ENCODE measurements at regions not wholly inside any gene's neighbourhood (a gene's known extent, or its start where the extent isn't known, plus 50 kb on each side); places are given as distances from the start of the nearest gene placed in this dataset.
"Not testable (repeated sequence)": the region's sequence is repeated elsewhere in the genome, so short reads cannot be mapped to it uniquely, and the experiment has no call there.

DNA sequence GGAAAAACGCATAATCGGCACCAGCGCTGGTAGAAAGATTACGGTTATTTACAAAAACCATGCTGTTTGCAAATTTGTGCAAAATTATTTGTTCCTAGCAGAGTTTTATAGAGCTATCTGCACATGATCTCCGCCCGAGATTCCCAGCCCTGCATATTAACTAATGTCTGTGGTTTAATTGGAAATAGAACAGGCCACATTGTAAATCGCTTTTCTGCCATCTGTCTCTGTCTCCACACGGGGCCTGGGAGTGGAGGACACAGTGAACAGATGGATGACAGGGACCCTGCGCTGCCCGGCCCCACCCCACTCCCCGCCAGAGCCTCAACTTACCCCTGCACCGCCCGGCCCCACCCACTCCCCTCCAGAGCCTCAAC lies 126.9 kb downstream of the FAM53A start:
- peaks cover 17% of the 10 kb centered on the region for H3K27me3 Mint-ChIP-seq
- H3K4me1 Mint-ChIP-seq (ENCODE audit: low read depth) = no peaks in the 10 kb centered on the region
- no peak overlapping the region for H3K27ac Mint-ChIP-seq
- DNase-seq = no peak
- H3K4me3 Mint-ChIP-seq = no peak overlapping the region
- H3K36me3 Mint-ChIP-seq (ENCODE audit: low read depth) = no peaks in the 10 kb centered on the region
- no peaks in the 10 kb centered on the region for H3K9me3 Mint-ChIP-seq

DNA sequence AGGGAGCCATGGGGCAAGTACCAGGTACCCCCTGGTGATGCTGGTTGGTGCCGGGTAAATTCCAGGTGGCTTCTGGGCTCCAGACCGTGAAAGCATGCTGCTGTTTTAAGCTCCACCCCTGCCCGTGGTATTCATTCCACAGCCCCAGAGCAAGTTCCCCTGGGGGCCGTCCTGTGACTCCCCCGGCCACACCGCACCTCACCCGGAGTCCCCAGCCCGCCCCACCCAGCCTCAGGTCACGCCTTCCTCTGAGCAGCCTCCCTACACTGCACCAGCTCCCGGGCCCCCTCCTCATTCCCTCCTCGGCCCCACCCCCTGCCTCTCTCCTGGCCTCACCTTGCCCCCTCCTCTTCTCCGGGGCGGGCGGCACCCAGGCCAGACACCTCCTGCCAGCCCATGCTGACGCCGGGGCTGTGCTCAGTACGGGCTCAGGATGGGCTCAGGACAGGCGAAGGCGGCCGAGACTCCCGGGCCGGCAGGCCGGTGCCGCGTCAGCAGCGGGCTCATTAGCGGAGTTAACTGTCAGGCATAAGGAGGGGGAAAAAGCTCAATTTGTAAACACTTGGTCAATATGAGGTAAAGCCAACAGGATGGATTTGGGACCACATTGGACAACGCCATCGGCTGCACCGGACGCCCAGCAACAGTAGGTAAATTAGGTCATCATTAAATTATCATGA lies 127.4 kb downstream of the FAM53A start:
- no peaks in the 10 kb centered on the region for H3K9me3 Mint-ChIP-seq
- no peak for DNase-seq
- no peaks in the 10 kb centered on the region for H3K36me3 Mint-ChIP-seq (ENCODE audit: low read depth)
- H3K4me1 Mint-ChIP-seq (ENCODE audit: low read depth) = no peaks in the 10 kb centered on the region
- no peak overlapping the region for H3K4me3 Mint-ChIP-seq
- H3K27me3 Mint-ChIP-seq = peaks cover 17% of the 10 kb centered on the region
- no peak overlapping the region for H3K27ac Mint-ChIP-seq

DNA sequence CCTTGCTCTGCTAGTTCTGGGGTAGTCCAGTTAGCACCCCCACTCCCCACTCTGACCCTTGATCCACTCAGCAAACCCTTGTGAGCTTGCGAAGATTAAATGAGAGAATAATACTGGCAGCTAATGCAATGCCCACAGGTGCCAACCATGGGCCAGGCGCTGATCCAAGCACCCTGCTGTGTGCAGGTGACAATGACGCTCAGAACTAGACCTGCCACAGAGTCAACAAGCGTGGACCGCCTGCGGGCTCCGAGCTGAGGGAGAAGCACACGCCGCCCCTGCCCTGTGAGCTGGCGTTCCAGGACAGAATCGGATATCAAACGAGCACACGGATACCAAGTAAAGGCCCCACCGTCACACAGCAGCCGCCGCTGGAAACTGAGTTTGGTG lies 129.2 kb downstream of the FAM53A start:
- Mint-ChIP-seq H3K27me3 (peaks cover 15% of the 10 kb centered on the region), H3K4me1 (ENCODE audit: low read depth) (no peaks in the 10 kb centered on the region), H3K36me3 (ENCODE audit: low read depth) (no peaks in the 10 kb centered on the region), H3K27ac (no peak overlapping the region), H3K9me3 (no peaks in the 10 kb centered on the region), H3K4me3 (no peak overlapping the region)
- no peak for DNase-seq

DNA sequence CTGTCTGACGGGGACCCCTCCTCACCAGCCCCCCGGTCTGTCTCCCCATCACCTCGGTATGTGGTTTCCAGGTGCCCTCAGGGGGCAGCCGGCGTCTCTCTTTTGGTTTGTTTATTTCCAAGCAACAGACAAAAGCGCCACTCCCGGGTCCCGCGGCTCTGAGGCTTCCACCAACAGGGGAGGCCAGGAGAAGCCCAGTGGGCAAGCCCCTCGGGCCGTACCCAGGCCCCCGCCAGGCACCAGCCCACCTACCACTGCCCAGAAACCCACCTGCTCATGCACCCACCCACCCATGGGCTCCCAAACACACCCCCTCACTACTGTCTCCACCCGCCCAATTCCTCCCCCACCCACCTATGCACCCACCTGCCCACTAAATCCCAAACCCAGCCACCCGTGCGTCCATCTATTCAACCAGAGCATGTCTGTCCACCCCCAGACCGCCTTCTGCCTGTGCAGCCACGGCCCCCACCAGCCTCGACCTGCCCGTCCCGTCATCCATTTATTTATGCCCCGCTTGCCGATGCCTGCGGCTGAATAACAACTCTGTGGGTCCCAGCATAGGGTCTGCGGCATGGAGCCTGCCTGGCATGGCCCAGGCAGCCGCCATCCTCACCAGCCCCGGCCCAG lies 129.8 kb downstream of the FAM53A start:
- Mint-ChIP-seq H3K27ac (no peak overlapping the region), H3K27me3 (peaks cover 15% of the 10 kb centered on the region), H3K4me3 (no peak overlapping the region), H3K4me1 (ENCODE audit: low read depth) (no peaks in the 10 kb centered on the region), H3K9me3 (no peaks in the 10 kb centered on the region), H3K36me3 (ENCODE audit: low read depth) (no peaks in the 10 kb centered on the region)
- no peak for DNase-seq

DNA sequence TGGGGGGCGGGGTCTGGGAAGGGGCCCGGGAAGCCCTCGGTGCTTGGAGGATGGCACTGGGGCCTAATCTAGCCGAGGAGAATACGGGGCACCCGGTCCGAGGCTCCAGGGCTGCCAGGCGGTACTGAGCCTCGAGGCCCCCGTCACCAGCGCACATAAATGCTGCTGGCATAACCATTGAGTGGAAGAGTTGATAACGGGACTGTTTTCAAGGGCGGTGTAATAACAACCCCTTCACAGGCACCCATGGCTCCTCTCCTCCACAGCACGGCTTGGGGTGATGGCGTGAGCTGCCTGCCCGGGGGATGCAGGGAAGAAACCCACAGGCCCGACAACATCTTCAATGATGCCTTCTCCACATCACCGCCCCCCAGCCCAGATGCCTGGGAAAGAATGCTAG lies 130.7 kb downstream of the FAM53A start:
- no peak for DNase-seq
- H3K27me3 Mint-ChIP-seq = peaks cover 15% of the 10 kb centered on the region
- H3K4me1 Mint-ChIP-seq (ENCODE audit: low read depth) = peaks cover 5% of the 10 kb centered on the region
- no peaks in the 10 kb centered on the region for H3K9me3 Mint-ChIP-seq
- no peaks in the 10 kb centered on the region for H3K36me3 Mint-ChIP-seq (ENCODE audit: low read depth)
- no peak overlapping the region for H3K4me3 Mint-ChIP-seq
- H3K27ac Mint-ChIP-seq = no peak overlapping the region

DNA sequence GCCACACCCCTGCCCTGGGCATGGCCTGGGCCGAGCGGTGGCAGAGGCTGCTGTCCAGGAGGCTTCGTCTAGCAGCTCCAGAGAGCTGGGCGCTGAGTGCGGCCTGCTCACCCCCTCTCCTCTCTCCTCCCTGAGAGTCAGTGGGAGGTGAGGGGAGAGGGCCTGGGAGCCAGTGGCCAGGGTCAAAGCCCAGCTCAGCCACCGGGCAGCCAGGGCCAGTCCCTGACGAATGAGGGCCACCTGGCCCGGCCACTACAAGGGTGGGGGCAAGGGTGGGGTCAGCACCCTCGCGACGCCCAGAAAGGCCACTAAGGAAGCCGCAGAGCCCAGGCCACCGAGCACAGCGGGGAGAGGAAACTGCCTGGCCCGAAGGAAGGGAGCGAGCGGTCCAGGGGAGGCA lies 131.7 kb downstream of the FAM53A start:
- H3K27ac Mint-ChIP-seq = no peak overlapping the region
- peaks cover 5% of the 10 kb centered on the region for H3K4me1 Mint-ChIP-seq (ENCODE audit: low read depth)
- no peak for DNase-seq
- H3K4me3 Mint-ChIP-seq = no peak overlapping the region
- H3K9me3 Mint-ChIP-seq = no peaks in the 10 kb centered on the region
- no peaks in the 10 kb centered on the region for H3K36me3 Mint-ChIP-seq (ENCODE audit: low read depth)
- H3K27me3 Mint-ChIP-seq = peaks cover 19% of the 10 kb centered on the region

DNA sequence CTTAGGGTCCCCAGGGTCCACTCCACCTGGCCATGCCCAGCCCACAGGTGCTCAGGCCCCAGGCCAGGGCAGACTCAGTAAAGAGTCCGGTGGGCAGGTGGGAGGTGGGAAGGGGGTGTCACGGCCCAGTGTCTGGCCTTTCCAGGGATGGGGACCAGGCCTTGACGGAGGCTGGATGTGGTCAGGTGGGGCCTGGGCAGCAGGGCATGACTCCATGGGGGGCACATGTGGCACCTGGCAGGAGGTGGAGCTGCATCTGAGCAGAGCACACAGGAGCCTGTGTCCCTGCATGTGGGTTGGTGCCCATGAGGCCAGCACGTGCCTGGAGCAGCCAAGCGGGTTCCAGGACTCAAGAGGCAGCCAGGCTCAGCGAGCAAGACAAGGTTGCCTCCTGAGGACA lies 132.9 kb downstream of the FAM53A start:
- Mint-ChIP-seq H3K27ac (no peak overlapping the region), H3K36me3 (ENCODE audit: low read depth) (no peaks in the 10 kb centered on the region), H3K4me1 (ENCODE audit: low read depth) (peaks cover 5% of the 10 kb centered on the region), H3K9me3 (no peaks in the 10 kb centered on the region), H3K27me3 (peaks cover 18% of the 10 kb centered on the region), H3K4me3 (no peak overlapping the region)
- DNase-seq = no peak

DNA sequence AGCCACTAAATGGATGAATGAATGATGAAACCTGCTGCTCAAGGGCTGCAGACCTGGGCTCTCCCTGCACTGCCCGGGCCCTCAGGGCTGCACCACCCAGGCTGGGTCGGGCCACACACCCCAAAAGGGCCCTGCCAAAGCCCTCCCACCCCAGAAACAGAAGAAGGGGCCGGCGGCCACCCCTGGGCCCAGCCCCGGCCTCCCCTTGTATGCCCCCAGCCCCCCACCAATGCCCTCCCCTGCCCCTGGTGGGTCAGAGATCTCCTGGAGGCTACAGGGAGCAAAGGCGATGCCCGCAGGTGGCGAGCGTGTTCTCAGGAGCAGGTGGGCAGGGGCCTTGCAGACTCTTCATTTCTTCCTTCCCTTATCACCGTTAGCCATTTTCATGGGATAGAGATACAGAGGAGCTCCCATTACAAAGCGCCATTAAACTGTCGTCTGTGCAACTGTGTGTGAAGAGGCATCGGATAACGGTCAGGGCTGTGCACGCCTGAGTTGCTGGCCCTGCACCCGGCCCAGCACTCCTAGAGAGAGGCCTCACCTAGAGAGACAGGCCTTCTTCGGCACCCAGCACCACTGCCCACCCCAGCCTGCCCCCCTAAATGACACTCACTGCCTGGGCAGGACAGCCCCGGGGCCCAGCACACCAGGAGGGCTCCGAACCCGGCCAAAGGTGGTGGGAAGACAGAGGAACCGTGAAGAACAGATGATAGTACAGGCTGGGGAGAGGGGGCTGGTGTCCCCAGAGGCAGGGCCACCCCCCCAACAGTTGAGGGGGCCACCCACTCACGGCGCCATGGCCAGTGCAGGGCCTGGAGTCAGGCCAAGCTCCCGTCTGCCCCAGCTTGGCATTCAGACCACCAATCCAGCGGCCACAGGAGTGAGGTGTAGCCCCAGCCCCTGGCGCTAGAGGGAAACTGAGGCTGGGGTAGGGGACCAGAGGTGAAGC lies 133.7 kb downstream of the FAM53A start:
- Mint-ChIP-seq H3K9me3 (no peaks in the 10 kb centered on the region), H3K4me3 (no peak overlapping the region), H3K27me3 (peaks cover 18% of the 10 kb centered on the region), H3K4me1 (ENCODE audit: low read depth) (peaks cover 5% of the 10 kb centered on the region), H3K36me3 (ENCODE audit: low read depth) (no peaks in the 10 kb centered on the region), H3K27ac (no peak overlapping the region)
- DNase-seq = no peak

DNA sequence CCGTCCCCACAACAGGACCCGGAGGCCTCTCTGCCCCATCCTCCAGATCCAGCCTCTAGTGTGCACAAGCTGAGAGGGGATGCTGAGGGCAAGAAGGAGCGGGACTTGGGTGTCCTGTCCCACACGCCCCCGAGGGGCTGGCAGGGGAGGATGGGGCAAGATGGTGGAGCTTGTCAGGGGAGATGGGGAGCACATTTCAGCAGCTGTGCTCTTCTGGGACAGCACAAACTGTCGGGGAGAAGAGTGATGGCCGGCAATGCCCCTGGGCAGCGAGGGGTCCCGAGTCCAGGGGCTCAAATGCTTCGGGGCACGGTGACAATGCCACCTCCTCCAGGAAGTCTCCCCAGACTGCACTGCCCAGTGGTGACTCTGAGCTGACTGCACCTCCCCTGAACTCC lies 134.5 kb downstream of the FAM53A start:
- no peaks in the 10 kb centered on the region for H3K9me3 Mint-ChIP-seq
- no peaks in the 10 kb centered on the region for H3K36me3 Mint-ChIP-seq (ENCODE audit: low read depth)
- no peak overlapping the region for H3K27ac Mint-ChIP-seq
- H3K4me3 Mint-ChIP-seq = no peak overlapping the region
- H3K4me1 Mint-ChIP-seq (ENCODE audit: low read depth) = peaks cover 8% of the 10 kb centered on the region
- DNase-seq = no peak
- peaks cover 14% of the 10 kb centered on the region for H3K27me3 Mint-ChIP-seq

DNA sequence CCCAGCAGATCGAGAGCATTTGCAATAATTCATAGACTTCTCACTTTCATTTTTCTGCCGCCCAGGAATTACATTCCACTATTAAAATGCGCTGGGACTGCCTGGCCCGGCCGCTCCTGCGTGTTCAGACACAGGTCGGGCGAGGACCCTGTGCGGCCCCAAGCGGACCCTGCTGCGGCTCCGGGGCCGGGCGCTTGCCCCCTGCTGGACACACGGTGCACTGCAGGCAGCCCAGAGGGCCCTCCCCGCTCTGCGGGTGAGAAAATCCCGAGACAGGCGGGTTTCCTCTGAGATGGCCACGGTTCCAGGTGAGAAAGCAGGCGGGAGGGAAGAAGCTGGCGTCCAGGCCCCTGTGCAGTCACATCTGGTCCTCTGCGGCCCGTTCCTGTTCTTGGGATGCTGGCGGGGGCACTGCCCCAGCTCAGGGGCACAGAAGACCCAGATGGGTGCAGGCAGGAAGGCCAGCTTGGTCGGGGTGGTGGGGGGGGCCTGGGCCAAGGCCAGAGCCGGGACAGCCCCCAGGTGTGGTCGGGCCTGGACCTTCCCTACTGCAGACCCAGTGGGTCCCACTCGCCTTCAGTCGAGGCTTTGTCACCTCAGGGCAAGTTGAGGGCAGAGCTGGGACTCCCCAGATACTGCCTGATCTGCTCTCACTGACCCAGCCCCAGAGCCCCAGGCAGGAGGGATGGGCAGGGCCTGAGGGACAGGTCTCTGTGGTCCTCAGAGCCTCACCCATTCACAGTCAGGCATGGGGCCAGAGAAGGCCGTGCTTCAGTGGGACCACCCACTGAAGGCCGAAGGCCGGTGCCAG lies 135.1 kb downstream of the FAM53A start:
- not testable (repeated sequence) for H3K36me3 Mint-ChIP-seq (ENCODE audit: low read depth); H3K4me3 Mint-ChIP-seq; H3K27ac Mint-ChIP-seq; H3K4me1 Mint-ChIP-seq (ENCODE audit: low read depth); H3K9me3 Mint-ChIP-seq
- DNase-seq = peak; percentile 81
- peaks cover 11% of the 10 kb centered on the region for H3K27me3 Mint-ChIP-seq

DNA sequence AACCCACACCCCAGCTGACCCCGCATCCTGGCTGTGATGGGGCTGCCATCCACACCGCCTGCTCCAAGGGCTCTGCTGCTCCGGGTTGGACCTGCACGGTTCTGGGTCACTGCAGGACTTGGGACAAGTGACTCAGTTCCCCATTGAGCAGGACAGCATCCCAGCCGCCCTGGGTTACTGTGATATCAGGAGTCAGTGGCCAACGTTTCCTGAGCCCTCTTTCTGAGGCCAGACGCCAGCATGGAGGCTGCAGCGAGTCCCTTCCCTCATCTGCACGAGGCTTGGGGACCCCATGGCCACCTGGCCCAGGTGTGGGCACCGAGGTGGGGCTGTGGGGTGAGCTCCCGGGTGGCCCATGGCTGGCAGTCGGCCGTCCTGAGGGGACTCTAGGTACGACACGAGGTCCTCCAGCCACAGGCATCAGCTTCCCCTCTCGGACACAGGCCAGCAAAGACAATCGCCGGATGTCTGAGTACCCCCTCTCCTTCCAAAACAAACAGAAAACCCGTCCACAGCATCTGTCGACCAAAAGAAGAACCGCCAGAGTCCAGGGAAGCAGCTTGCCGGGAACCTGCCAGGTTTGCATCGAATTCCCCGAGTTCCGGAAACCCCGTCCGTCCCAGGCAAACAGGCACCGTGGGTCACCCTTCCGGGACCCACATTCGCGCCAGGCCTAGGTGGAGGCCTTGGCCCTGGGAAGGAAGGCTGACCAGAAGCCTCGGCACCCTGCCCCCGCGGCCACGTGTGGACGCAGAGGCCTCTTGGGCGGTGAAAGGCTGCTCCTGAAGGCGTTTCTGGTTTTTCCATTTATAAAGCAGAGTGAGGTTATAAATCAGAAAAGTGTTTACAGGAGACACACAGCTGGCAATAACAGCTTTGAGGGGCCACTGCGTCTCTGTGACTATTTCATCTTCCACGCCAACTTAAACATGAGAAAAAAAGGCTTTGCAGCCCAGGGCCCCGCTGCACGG lies 136.0 kb downstream of the FAM53A start:
- no peaks in the 10 kb centered on the region for H3K36me3 Mint-ChIP-seq (ENCODE audit: low read depth)
- no peaks in the 10 kb centered on the region for H3K9me3 Mint-ChIP-seq
- peaks cover 11% of the 10 kb centered on the region for H3K27me3 Mint-ChIP-seq
- peaks cover 8% of the 10 kb centered on the region for H3K4me1 Mint-ChIP-seq (ENCODE audit: low read depth)
- no peak overlapping the region for H3K27ac Mint-ChIP-seq
- H3K4me3 Mint-ChIP-seq = no peak overlapping the region
- no peak for DNase-seq

DNA sequence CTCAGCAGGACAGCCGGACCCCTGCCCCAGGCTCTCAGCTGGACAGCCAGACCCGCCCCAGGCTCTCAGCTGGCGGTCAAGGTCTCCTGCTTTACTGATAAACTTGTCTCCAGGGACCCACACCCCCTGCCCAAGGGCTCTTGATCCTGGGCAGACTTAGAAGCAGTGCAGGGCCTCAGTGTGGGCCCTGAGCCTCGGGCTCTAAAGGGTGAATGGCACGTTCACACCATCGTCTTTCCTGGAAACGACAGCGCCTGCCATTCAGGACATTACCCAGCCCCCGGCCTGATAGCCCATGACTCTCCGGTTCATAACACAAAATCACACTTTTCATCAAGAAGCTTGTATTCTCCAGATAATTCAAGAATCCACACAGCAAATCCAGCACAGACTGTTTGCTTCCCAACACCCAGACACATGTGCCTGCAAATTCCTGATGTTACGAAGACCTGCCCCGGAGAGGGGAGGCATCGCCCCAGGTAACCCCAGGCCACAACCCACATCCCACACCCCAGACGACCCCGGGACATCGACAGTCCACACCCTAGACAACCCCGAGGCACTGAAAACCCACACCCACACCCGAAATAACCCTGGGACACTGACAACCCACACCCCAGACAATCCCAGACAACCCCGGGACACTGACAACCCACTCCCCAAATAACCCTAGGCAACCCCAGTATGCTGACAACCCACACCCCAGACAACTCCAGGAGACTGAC lies 136.8 kb downstream of the FAM53A start:
- Mint-ChIP-seq H3K27ac (no peak overlapping the region), H3K27me3 (peaks cover 11% of the 10 kb centered on the region), H3K36me3 (ENCODE audit: low read depth) (no peaks in the 10 kb centered on the region), H3K4me1 (ENCODE audit: low read depth) (peaks cover 8% of the 10 kb centered on the region), H3K4me3 (no peak overlapping the region), H3K9me3 (no peaks in the 10 kb centered on the region)
- no peak for DNase-seq

DNA sequence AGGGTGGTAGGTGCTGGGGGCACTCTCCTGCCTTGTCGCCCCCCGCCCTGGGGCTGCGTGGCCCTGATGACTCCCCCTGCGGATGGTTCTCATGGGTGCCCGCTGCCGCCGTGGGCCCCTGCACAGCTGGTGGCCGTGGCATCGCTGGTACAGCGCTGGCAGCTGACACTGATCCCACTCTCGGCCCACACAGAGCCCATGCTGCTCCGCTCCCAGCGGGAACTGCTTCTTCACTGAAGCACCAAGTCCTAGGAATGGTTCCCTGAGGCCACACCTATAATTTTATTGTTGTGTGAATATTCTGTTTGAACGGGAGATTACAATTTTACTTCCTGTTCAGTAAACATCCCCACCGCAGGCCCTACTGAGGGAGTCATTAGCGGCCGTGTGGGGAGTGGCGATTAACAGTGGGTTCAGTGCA lies 138.6 kb upstream of the NKX1-1 start:
- Mint-ChIP-seq H3K27ac (no peak overlapping the region), H3K4me1 (ENCODE audit: low read depth) (peaks cover 8% of the 10 kb centered on the region), H3K27me3 (peaks cover 8% of the 10 kb centered on the region), H3K9me3 (no peaks in the 10 kb centered on the region), H3K36me3 (ENCODE audit: low read depth) (no peaks in the 10 kb centered on the region), H3K4me3 (no peak overlapping the region)
- no peak for DNase-seq
